LNCaP clone FGC (cell line): ENCODE measurements at regions not wholly inside any gene's neighbourhood (a gene's known extent, or its start where the extent isn't known, plus 50 kb on each side); places are given as distances from the start of the nearest gene placed in this dataset.

Source experiments
- DNase-seq: peaks from one replicate; pipeline ENCODE4 v3.0.0-alpha.2; 2011; ENCODE audit warnings: low read depth
- H3K4me3 ChIP-seq: 2 replicates; pipeline ENCODE4 v1.5.1; 2011; ENCODE audit warnings: mild to moderate bottlenecking, low read depth, low read length, control low read depth
- CTCF ChIP-seq: IDR thresholded peaks from 2 replicates; pipeline ENCODE4 v1.5.1; 2012; ENCODE audit warnings: mild to moderate bottlenecking; ENCODE audit not compliant: control insufficient read depth, insufficient read depth; ENCODE audit errors: extremely low read depth

- peak overlapping the region; percentile 38 for H3K4me3 ChIP-seq
- DNase-seq, result no peak
- no peak for TF ChIP-seq CTCF
Observed at GRCh38 chr6:105992315-105992961, 93.7 kb upstream of the PRDM1 start.

- DNase-seq, result no peak
- peak overlapping the region; percentile 38 for H3K4me3 ChIP-seq
- no peak for TF ChIP-seq CTCF
Observed at GRCh38 chr6:105991561-105992314, 94.4 kb upstream of the PRDM1 start.

GRCh38 chr6:105990151-105990550, 96.0 kb upstream of the PRDM1 start:
- no peak for DNase-seq
- no peak overlapping the region for H3K4me3 ChIP-seq
- TF ChIP-seq CTCF, result no peak

- no peak for DNase-seq
- H3K4me3 ChIP-seq, result no peak overlapping the region
- no peak for TF ChIP-seq CTCF
Observed at GRCh38 chr6:105988812-105989577, 97.1 kb upstream of the PRDM1 start.

- DNase-seq, result no peak
Observed at GRCh38 chr6:105988321-105988720, 97.8 kb upstream of the PRDM1 start.

GRCh38 chr6:105987516-105987915, 98.6 kb upstream of the PRDM1 start:
- no peak overlapping the region for H3K4me3 ChIP-seq
- no peak for TF ChIP-seq CTCF
- DNase-seq, result no peak

More at GRCh38 chr6:105988321-105988720, 97.8 kb upstream of the PRDM1 start:
- TF ChIP-seq CTCF, result no peak
- no peak overlapping the region for H3K4me3 ChIP-seq
